ENCODE measurements at regions not wholly inside any gene's neighbourhood (a gene's known extent, or its start where the extent isn't known, plus 50 kb on each side); places are given as distances from the start of the nearest gene placed in this dataset.

DNA sequence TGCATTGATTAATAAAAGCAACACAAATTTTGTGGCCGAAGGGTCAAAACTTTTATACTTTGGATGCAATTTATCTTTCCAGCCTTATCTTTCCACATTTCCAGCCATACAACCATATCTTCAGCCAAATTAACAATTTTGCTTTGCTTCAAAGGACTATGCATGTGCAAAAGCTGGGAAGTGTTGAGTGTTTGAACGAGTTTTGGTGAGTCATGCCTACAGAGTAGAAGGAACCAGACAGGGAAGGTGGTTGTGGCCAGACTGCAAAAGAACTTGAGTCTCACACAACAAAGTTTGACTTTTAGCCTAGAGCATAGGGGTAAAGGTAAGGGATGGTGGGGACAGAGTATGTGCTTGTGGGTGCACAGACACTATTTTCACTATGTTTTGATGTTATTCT, 53.0 kb upstream of the GABRA2 start:
- DNase-seq: no peak
- no peak overlapping the region for H3K4me3 Mint-ChIP-seq
- H2BK5ac ChIP-seq (ENCODE audit: insufficient read length, low read length): no peak overlapping the region
- H3K9ac ChIP-seq (ENCODE audit: extremely low read depth, insufficient read length, low read length): no peak overlapping the region
- H3T11ph ChIP-seq (ENCODE audit: low read length): no peak overlapping the region
- no peak overlapping the region for H2BK15ac ChIP-seq (ENCODE audit: low read depth, low read length)
- no peak overlapping the region for H3K18ac ChIP-seq (ENCODE audit: insufficient read length, low read depth, low read length)
- H2AFZ ChIP-seq (ENCODE audit: low read length): no peak overlapping the region
- no peak overlapping the region for H2BK20ac ChIP-seq (ENCODE audit: low read depth, low read length, poor library complexity, severe bottlenecking)
- no peaks in the 10 kb centered on the region for H3K36me3 Mint-ChIP-seq (ENCODE audit: insufficient read depth in 1 of 3, low read depth in 3 of 3)
- TF ChIP-seq, protein P1, sequence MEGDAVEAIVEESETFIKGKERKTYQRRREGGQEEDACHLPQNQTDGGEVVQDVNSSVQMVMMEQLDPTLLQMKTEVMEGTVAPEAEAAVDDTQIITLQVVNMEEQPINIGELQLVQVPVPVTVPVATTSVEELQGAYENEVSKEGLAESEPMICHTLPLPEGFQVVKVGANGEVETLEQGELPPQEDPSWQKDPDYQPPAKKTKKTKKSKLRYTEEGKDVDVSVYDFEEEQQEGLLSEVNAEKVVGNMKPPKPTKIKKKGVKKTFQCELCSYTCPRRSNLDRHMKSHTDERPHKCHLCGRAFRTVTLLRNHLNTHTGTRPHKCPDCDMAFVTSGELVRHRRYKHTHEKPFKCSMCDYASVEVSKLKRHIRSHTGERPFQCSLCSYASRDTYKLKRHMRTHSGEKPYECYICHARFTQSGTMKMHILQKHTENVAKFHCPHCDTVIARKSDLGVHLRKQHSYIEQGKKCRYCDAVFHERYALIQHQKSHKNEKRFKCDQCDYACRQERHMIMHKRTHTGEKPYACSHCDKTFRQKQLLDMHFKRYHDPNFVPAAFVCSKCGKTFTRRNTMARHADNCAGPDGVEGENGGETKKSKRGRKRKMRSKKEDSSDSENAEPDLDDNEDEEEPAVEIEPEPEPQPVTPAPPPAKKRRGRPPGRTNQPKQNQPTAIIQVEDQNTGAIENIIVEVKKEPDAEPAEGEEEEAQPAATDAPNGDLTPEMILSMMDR (conservative IDR thresholded peaks at IDR 0.05): no peak
- H3K79me2 ChIP-seq (ENCODE audit: insufficient read depth, low read length): no peaks in the 10 kb centered on the region
- H3K79me1 ChIP-seq (ENCODE audit: insufficient read depth, low read depth, low read length, poor library complexity, severe bottlenecking): no peaks in the 10 kb centered on the region
- H3K23me2 ChIP-seq (ENCODE audit: insufficient read length, low read depth, low read length, poor library complexity, severe bottlenecking): no peaks in the 10 kb centered on the region
- H3K56ac ChIP-seq (ENCODE audit: insufficient read length, low read depth, low read length): no peak overlapping the region
- H4K20me1 ChIP-seq (ENCODE audit: control insufficient read depth, insufficient read depth, insufficient read length): no peaks in the 10 kb centered on the region
- no peak overlapping the region for H3K27ac ChIP-seq (ENCODE audit: insufficient read length, low read depth, low read length)
- H3K23ac ChIP-seq (ENCODE audit: insufficient read length, low read depth, low read length): no peak overlapping the region
- H3K4me1 Mint-ChIP-seq: no peaks in the 10 kb centered on the region
- H2BK12ac ChIP-seq (ENCODE audit: insufficient read length, low read depth, low read length): no peak overlapping the region
- no peak overlapping the region for H4K5ac ChIP-seq (ENCODE audit: insufficient read length, low read depth, low read length)
- no peak overlapping the region for H4K8ac ChIP-seq (replicated peaks; ENCODE audit: insufficient read length, low read depth, low read length)
- H3K14ac ChIP-seq (ENCODE audit: insufficient read depth, low read length): no peak overlapping the region
- H3K4me1 ChIP-seq (ENCODE audit: insufficient read depth, low read length): no peaks in the 10 kb centered on the region
- H3K27me3 ChIP-seq (ENCODE audit: insufficient read depth, low read length): no peaks in the 10 kb centered on the region
- no peaks in the 10 kb centered on the region for H3K9me3 ChIP-seq (ENCODE audit: control insufficient read depth, low read depth, low read length)
- no peaks in the 10 kb centered on the region for H3K27me3 Mint-ChIP-seq (ENCODE audit: low read depth)
- no peak overlapping the region for H3K4me2 ChIP-seq (ENCODE audit: insufficient read depth, insufficient read length, low read length)
- H3K9me3 Mint-ChIP-seq: peaks cover 4 to 6% of the 10 kb centered on the region in 2 experiments; a peak in 1 of 5 replicates
- H2BK120ac ChIP-seq (ENCODE audit: low read depth, low read length, poor library complexity, severe bottlenecking): no peak overlapping the region
- H3K27ac Mint-ChIP-seq: no peak overlapping the region
- no peak overlapping the region for H4K91ac ChIP-seq (ENCODE audit: insufficient read length, low read depth, low read length)
- no CpG with 5 or more reads among the region's 2 CpGs for WGBS (ENCODE audit: extremely low coverage, insufficient read length, low lambda C conversion rate)
- H2AK5ac ChIP-seq (ENCODE audit: insufficient read length, low read length): no peak overlapping the region
- H3K4ac ChIP-seq (ENCODE audit: low read depth, low read length): no peak overlapping the region
